Skin of body (tissue), 1 donor: ENCODE measurements at regions not wholly inside any gene's neighbourhood (a gene's known extent, or its start where the extent isn't known, plus 50 kb on each side); places are given as distances from the start of the nearest gene placed in this dataset.
"Not testable (repeated sequence)": the region's sequence is repeated elsewhere in the genome, so short reads cannot be mapped to it uniquely, and the experiment has no call there.

Experiments
- DNase-seq: peaks from one replicate; lab custom pipeline; 2025; lab: John Stamatoyannopoulos, UW

- DNase-seq, result not testable (repeated sequence)
Observed at GRCh38 chr13:107926515-107926914, 288.8 kb downstream of the LIG4 start.

GRCh38 chr13:107916902-107917301 is 298.4 kb downstream of the LIG4 start:
- not testable (repeated sequence) for DNase-seq

- no peak for DNase-seq
Observed at GRCh38 chr13:107912745-107913144, 302.6 kb downstream of the LIG4 start.

- DNase-seq, result no peak
Observed at GRCh38 chr13:107907065-107907805, 308.1 kb downstream of the LIG4 start.

- DNase-seq, result no peak
Observed at GRCh38 chr13:107906131-107906530, 309.2 kb downstream of the LIG4 start.

- no peak for DNase-seq
Observed at GRCh38 chr13:107901996-107902562, 313.3 kb downstream of the LIG4 start.

GRCh38 chr13:107901230-107901629 is 314.1 kb downstream of the LIG4 start:
- no peak for DNase-seq

GRCh38 chr13:107900775-107901174 is 314.6 kb downstream of the LIG4 start:
- no peak for DNase-seq

GRCh38 chr13:107886118-107886517 is 329.2 kb downstream of the LIG4 start:
- no peak for DNase-seq

- DNase-seq, result no peak
Observed at GRCh38 chr13:107884564-107884963, 330.8 kb downstream of the LIG4 start.

- no peak for DNase-seq
Observed at GRCh38 chr13:107883561-107884175, 331.7 kb downstream of the LIG4 start.

GRCh38 chr13:107882708-107883560 is 332.4 kb downstream of the LIG4 start:
- DNase-seq, result no peak

GRCh38 chr13:107881362-107881761 is 334.0 kb downstream of the LIG4 start:
- no peak for DNase-seq

GRCh38 chr13:107874456-107874855 is 340.9 kb downstream of the LIG4 start:
- DNase-seq, result no peak

- no peak for DNase-seq
Observed at GRCh38 chr13:107873926-107874325, 341.4 kb downstream of the LIG4 start.

GRCh38 chr13:107870400-107870799 is 344.9 kb downstream of the LIG4 start:
- DNase-seq, result no peak

- DNase-seq, result no peak
Observed at GRCh38 chr13:107867701-107868661, 347.4 kb downstream of the LIG4 start.

- no peak for DNase-seq
Observed at GRCh38 chr13:107866941-107867623, 348.3 kb downstream of the LIG4 start.

GRCh38 chr13:107866032-107866940 is 349.1 kb downstream of the LIG4 start:
- DNase-seq, result no peak
